Vagina (tissue), 2 donors: ENCODE measurements at regions not wholly inside any gene's neighbourhood (a gene's known extent, or its start where the extent isn't known, plus 50 kb on each side); places are given as distances from the start of the nearest gene placed in this dataset.

Source experiments
- POLR2A ChIP-seq, 2 donors: fragments of 450-650 bp; IDR thresholded peaks; one replicate each; pipeline ENCODE4 v1.6.1; 2017; ENCODE audit warnings: antibody characterized with exemption in 2 of 2, mild to moderate bottlenecking in 2 of 2, moderate library complexity in 2 of 2
- POLR2AphosphoS5 ChIP-seq, 2 donors: sonication (generic); formaldehyde crosslinking; IDR thresholded peaks; one replicate each; pipeline ENCODE4 v1.9.0; 2017; ENCODE audit warnings: antibody characterized with exemption in 2 of 2, mild to moderate bottlenecking in 2 of 2, low read depth in 1 of 2; ENCODE audit not compliant: insufficient read depth in 1 of 2
- TF ChIP-seq, protein P1 (sequence below), 3 experiments: fragments of 450-650 bp in 2 of 3; fragments of 200-600 bp in 1 of 3; sonication (generic) in 1 of 3; IDR thresholded peaks; one replicate each; pipeline ENCODE4 v1.5.1; 2017 to 2019; ENCODE audit warnings: antibody characterized with exemption in 3 of 3, mild to moderate bottlenecking in 2 of 3, moderate library complexity in 2 of 3

DNA sequence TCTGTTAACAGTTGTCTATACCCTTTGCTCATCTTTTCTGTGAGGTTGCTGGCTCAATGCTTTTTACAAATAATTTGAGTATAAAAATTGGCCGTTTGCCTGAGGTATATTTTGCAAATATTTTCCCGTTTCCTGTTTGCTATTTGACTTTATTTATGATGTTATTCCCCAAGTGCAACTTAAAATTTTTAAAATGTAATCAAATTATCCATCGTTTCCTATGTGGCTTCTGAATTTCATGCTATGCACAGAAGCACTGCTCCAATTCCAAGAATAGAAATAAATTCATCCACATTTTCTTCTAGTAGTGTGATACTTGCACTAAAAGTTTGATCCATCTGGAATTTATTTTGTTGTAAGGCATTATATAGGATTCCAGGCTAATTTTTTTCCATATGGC is 123.6 kb downstream of the ZNF608 start:
- TF ChIP-seq, protein P1, sequence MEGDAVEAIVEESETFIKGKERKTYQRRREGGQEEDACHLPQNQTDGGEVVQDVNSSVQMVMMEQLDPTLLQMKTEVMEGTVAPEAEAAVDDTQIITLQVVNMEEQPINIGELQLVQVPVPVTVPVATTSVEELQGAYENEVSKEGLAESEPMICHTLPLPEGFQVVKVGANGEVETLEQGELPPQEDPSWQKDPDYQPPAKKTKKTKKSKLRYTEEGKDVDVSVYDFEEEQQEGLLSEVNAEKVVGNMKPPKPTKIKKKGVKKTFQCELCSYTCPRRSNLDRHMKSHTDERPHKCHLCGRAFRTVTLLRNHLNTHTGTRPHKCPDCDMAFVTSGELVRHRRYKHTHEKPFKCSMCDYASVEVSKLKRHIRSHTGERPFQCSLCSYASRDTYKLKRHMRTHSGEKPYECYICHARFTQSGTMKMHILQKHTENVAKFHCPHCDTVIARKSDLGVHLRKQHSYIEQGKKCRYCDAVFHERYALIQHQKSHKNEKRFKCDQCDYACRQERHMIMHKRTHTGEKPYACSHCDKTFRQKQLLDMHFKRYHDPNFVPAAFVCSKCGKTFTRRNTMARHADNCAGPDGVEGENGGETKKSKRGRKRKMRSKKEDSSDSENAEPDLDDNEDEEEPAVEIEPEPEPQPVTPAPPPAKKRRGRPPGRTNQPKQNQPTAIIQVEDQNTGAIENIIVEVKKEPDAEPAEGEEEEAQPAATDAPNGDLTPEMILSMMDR (IDR thresholded peaks at IDR 0.05): no peak
- TF ChIP-seq POLR2AphosphoS5 (IDR thresholded peaks at IDR 0.05; ENCODE audit: insufficient read depth in 1 of 2, low read depth in 1 of 2) (no peak), POLR2A (IDR thresholded peaks at IDR 0.05) (no peak)
